GM18517 (cell line): ENCODE measurements at regions not wholly inside any gene's neighbourhood (a gene's known extent, or its start where the extent isn't known, plus 50 kb on each side); places are given as distances from the start of the nearest gene placed in this dataset.

Source experiments
- ATAC-seq: cut with Tn5 transposase; IDR thresholded peaks from one replicate; pipeline ENCODE4 v1.9.1; 2021; ENCODE audit warnings: mild to moderate bottlenecking, moderate library complexity; ENCODE audit not compliant: unreplicated experiment

DNA sequence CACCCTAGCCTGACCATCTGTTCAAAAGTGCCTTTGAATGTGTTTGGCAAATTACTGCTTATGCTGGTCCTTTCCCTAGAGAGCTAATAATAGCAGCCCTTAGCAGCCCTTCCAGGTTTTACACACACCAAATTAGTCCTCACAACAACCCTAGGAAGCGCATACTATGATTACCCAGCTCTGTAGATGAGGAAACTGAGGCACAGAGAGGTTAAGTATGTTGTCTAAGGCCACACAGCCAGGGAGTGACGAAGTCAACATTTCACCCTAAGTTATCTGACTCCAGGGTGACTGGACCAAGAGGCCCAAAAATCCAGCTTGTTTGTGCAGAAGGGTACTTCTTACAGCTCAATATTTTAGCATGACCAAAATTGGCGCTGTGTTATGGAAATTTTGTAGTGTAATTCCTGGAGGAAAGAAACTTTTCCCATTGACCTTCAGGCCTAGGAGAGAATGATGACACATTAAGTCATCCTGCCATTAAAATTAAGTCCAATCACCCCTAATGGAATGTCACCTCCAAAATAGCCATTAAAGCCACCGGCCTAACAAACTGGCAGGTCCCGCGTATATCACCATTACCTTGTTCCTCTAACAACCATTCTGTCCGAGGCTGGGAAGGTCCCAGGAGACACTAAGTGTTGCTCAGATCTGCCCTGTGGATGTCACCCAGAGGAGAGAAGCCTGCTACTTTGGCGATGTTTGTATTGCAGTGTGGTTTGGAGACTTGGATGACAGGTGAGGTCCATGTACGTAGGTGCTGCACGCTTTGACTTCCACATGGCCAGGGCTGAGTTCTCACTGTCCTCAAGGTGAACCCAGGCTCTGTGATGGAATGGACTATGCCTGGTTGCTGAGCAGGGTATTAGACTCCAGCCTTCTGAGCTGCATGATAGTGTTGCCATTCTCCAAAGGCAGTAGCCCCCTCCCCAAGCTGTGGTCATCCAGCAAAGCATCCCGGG is 258.3 kb downstream of the TOMM20 start:
- no peak for ATAC-seq

DNA sequence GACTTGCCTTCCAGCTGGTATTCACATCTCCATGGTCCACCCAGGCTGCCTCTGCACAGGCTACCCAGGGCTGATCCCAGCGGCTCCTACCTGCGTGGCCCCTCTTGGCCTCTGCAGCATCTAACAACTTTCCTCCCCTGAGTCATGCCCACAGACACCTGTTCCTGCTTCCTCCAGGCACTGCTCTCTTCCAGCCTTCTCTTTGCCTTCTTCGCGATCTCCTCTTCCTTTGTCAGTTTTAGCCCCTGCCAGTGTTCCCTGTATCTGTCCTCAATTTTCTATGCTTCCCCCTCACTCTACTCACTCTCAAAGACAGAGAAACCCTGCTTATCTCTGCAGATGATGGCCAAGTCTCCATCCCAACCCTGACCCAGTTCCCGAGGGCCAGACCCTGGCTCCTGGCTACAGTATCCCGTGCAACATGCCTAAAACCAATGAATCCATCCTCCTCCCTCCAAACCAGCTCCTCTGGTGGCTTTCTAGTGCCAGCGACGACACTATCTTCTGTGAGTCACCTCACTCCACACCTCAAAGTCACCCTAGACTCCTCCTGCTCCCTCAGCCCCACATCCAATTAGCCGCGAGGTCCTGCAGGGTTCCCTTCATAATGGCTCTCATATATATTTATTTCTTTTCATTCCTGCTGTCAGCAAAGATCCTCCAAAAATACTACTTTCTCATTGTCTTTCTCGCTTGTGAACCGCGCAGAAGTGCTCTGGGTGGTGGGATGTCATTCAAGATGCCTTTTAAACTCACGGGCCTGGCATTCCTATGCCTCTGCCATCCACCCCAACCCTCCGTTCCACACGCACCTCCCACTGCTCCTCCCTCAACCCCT is 259.2 kb downstream of the TOMM20 start:
- no peak for ATAC-seq

DNA sequence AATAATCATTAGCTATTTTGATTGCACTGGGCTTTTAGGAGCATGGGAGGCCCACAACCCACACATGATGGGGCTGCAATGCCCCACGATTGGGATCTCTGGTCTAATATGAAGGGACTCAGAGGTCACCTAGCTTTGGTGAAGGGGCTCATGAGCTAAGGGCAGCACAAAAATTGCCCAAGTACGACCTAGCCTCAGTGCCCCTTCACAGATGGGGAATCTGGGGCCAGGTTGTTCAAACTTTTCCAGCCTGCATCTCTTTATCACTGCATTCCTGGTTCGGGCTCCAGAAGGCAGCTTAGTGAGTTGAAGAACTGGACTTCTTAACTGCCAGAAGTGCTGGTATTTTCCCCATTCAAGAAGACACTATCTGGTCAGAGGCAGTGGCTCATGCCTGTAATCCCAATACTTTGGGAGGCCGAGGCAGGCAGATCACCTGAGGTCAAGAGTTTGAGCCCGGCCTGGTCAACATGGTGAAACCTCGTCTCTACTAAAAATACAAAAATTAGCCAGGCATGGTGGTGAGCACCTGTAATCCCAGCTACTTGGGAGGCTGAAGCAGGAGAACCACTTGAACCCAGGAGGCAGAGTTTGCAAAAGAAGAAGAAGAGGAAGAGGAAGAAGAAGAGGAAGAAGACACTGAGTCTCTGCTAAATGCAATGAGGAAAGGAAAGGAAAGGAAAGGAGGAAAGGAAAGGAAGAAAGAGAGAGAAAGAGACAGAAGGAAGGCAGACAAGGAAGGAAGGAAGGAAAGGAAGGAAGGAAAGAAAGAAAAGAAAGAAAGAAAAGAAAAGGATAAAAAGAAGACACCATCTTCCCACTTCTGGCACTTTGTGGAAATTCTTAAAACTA is 258.5 kb upstream of the IRF2BP2 start:
- ATAC-seq, result no peak

DNA sequence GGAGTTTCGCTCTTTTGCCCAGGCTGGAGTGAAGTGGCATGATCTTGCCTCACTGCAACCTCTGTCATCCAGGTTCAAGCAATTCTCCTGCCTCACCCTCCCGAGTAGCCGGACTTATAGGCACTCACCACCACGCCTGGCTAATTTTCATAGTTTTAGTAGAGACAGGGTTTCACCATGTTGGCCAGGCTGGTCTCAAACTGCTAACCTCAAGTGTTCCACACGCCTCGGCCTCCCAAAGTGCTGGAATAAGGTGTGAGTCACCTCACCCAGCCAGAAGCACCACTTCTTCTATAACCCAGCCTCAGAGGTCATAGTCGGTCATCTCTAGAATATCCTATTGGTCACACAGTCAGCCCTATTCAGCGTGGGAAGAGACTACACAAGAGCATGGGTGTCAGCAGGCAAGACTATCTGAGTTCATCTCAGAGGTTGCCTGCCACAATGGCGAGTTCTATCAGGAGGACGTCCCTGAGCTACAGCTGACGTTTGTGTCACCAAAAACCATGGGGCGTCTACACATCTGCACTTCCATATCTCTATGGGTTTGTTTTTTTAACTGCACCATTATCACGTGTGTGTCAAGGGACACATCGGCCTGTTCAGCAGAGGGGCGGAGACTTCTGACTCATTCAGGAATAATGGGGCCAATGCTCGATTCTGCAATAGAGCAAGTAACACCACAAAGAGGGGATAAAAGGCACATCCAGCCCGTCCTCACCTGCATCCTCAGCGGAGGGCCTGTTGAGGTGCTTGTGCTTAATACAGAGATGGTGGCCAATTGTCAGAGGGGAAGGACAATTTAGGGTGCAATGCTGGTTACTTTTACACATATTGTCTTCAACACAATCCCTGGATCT is 256.3 kb upstream of the IRF2BP2 start:
- no peak for ATAC-seq

DNA sequence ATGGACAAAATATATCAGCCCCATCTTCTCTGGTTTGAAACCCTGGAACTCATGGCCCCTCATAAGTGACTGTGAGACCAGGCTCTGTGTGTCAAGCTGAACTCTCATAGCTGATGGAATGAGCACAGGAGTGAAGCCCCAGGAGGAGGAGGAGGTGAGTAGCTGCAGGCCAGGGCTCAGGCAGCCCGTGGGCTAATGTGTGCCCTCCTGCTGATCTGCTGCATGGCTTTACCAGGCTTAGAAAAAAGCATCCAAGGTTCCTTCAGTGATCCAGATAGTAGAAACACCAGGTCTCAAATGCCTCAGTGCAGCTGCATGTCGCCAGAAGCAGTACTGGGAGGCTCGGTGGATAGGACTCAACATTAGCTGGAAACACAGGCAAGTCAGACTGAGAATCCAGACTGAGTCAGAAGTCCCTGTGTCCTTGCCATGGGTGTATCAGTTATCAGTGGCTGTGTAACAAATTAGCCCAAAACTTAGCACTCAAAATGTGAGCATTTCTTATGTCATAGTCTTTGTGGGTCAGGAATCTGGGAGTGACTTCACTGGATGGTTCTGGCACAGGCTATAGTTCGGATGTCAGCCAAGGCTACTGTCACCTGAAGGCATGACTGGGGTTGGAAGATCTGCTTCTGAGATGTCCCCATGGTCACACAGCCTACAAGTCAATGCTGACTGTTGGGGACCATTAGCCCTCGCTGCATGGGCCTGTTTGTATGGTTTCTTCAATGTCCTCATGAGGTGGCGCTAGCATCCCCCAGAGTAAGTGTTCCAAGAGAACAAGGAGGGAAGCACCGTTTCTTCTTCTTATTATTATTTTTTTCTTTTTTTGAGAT is 255.4 kb upstream of the IRF2BP2 start:
- ATAC-seq, result no peak

DNA sequence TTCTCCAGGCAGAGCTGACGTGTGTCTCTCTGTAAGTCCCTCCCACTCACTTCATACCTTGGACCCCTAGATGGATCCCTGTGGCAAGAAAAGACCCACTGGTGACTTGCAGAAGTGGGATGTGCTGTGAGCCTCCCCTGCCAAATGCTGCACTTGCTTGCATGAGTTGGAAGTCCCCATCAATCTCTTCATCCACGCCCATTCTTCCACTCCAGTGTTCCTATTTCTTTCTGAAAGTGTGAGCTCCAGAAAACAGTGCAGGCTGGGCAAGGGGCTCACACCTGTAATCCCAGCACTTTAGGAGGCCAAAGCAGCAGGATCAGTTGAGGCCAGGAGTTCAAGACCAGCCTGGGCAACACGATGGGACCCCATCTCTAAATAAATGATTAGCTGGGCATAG is 254.1 kb upstream of the IRF2BP2 start:
- no peak for ATAC-seq

DNA sequence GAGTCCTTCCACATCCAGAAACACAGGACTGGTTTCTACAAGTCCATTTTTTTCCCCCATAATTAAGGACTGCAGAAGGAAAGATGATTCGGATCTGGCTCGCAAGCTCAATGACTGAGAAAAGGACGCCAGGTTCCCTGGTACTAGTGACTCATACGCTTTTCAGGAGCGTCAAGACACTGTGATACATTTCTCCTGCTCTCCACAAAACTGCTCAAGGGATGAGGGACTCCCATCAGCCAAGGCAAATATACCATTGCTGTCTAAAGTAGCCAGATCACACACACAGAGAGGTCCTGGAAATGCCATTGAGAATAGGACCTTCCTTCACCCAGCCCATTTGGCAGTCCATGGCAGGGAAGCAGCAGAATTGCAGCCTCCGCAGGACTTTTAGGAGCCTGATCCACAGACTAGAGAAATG is 253.6 kb upstream of the IRF2BP2 start:
- ATAC-seq, result no peak

DNA sequence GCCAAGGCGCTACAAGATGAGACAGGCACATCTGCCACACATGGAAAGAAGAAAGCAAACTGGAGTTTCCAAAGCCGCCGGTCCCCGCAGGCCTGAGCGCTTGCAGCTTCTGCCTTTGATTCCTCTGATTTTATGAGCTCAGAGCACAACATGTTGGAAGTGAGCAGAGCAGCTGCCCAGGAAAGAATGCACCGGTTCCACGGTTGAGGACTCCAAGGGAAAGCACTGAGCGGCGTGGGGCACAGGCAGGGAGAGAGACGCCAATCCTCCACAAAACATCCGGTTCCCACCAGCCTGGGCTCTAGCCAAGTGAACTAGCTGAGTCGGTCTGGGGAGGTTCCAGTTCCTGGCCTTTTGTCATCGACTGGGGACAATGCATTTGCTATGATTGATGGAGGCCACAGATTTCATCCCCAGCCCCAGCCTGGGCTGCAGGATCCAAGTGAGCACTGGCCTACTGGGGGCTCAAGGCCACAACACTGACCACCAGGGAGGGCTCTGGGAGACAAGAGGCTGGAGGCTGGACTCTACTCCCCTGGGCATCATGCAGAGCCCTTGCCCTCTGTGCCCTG is 253.1 kb upstream of the IRF2BP2 start:
- ATAC-seq, result no peak

DNA sequence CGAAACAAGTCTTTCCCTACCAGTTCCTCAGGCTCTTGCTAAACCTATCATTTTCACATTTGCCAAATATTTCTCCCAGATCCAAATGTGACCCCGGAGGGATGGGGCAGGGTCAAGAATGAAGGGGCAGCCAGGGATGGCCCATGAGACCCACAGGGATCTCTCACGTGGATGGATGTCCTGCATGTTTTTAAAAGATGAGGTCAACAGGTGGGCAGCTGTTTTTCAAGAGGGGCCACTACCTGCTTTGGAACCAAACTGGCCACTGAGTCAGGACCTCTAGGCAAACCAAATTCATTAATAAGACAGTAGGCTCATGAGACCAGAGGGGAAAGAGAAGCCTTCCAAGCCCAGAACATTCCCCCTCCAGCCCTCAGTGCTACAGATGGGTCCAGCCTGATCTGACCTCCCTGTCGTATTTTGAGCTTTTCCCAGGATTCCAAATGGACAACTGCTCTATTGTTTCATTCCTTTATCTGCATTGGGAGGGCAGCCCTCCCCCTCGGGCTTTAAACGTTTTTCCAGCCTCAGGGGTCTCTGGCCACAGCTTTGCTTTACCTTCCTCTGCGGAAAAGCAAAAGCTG is 252.5 kb upstream of the IRF2BP2 start:
- no peak for ATAC-seq

DNA sequence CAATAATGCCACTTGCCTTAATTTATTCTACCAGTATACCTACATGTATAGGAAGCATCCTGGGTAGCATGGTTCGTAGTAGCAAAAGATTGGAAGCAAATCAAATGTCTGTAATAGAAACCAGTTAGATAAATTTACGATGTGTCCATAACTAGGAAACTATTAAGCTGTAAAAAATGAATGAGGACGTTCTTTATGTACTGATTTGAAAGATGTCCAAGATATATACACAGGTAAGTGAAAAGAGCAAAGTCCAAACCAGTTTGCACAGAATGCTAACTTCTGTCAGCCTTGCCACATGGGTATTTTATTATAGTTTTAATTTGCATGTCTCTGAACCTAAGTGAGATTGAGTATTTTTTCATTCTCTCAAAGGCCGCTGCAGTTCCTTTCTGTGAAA is 251.8 kb upstream of the IRF2BP2 start:
- no peak for ATAC-seq

DNA sequence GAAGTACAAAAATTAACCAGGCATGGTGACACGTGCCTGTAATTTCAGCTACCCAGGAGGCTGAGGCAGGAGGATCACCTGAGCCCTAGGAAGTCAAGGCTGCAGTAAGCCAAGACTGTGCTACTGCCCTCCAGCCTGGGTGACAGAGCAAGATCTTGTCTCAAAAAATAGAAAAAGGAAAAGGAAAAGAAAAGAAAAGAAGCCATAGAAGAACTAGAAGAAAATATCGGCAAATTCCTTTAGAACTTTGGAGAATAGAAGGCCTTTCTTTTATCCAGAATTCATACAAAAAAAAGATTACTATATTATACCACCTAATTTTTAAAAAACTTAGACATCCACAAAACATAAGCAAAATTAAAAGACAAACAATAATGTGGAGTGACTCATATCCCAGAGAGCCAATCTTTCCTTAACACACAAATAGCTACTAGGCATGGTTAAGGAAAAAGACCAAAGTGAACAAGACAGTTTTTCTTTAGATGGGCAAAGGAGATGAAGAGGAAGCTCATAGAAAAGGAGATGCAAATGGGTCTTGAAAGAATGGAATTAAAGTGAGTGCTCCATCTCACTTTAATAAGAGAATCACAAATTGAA is 251.1 kb upstream of the IRF2BP2 start:
- ATAC-seq, result no peak

DNA sequence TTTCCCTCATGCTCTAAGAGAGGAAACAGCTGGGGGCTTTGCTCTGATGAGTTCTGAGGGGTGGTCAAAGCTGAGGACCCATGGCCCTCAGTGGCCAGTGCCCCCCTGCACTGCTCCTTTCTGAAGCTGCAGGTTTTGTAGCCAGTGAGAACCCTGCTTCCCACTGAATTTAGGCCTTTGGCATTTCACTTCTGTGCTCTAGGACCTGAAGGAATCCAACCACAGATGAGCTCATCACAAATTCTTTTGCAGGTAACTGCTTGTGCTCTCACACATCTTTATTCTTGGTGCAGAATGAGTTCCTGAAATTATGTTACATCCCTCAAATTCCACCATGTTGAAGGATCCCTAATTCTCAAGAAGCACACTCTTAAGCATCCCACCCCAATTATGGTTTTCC is 248.7 kb upstream of the IRF2BP2 start:
- ATAC-seq, result no peak

DNA sequence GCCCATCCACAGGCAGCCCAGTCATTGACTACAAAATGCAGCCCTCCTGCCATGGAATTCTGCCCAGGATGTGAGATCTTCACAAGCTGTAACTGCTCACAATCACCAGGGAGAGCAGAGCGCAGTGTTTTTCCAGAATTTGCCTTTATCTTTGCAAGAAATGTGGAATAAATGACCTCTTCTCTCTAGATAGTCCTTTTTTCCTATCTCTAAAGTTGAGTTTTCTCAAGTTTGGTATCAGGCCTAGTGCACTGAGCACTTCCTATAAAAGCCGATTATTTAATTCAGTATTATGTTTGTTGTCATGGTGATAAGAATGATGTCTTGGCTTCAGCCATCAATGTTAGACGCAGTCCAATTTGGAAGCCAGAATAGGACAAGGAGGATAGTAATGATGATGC is 246.9 kb upstream of the IRF2BP2 start:
- no peak for ATAC-seq

DNA sequence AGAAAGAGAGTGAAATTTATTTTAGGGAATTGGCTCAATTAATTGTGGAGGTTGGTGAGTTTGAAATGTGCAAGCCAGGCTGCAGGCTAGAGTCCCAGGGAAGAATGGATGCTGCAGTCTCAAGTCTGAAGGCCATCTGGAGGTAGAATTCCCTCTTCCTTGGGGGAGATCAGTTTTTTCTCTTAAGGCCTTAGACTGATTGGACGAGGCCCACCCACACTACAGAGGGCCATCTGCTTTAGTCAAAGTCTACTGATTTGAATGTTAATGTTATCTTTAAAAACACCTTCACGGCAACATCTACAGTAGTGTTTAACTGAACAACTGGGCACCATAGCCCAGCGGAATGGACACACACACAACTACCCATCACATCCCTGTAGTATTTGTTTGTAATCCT is 245.9 kb upstream of the IRF2BP2 start:
- no peak for ATAC-seq

DNA sequence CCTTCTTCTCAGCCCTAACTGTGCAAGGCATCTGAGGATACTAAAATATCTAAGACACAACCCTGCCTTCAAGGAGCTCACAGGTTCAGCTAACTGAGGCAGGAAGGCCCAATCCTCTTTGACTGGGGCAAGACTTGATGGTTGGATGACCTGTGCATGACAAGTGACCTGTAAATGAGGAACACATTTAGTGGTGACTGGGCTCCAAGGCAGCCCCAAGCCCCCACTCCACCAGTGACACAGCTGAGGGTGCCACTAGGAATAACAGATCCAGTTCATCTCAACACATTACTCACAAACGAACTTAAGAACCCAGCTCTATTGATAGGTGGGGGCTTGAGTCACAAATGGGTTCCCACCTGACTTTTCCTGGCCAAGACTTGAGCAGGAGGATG is 244.7 kb upstream of the IRF2BP2 start:
- no peak for ATAC-seq

DNA sequence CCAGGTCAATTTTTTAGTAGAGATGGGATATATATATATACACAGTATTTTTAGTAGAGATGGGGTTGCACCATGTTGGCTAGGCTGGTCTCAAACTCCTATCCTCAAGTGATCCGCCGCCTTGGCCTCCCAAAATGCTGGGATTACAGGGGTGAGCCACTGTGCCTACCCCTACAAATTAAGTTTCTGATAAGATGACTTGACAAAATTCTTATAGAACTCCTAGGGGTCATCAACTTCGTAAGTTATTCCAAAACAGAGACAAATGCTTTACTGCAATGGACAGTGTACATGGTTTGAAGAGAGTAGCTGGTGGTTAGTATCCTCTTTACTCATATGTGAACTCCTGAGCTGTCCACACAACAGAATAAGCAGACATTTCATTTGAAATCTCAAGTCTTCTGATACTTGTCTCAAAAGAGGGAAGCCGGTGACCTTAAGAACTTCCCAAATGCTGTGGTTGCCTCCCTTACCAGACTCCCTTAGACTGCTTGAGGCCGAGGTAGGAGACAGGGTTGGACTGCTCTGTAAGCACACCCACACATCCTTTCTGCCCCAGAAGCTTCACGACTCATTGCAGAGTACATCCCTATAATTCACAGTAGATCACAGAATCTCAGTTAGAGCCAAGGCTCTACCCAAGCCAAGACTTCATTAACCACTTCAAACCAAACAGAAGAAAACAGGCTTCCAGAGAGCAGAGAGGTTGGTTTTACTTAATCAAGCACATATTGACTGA is 244.1 kb upstream of the IRF2BP2 start:
- ATAC-seq, result no peak

DNA sequence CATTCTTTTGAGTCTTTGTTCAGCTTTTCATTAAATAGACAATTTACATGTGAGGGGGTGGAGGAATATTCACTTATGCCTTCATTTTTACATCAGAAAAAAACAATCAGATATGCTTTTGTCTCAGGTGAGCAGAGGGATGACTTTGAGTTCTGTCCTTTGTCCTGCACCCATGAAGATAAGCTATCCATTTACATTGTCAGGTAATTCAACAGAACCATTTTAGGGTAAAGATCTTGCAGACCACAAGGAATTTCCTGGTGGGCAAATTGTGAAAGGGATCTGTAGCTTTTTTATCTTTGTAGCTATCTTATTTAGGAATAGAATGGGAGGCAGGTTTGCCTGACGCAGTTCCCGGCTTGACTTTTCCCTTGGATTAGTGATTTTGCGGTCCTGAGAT is 242.7 kb upstream of the IRF2BP2 start:
- ATAC-seq, result no peak
